Activated CD8-positive, alpha-beta T cell treated with anti-CD3 and anti-CD28 coated beads for 36 hours (primary cell): ENCODE measurements at regions not wholly inside any gene's neighbourhood (a gene's known extent, or its start where the extent isn't known, plus 50 kb on each side); places are given as distances from the start of the nearest gene placed in this dataset.

ENCODE experiments used
- ATAC-seq: fragments of 200-7000 bp; cut with Tn5 transposase; one replicate; pipeline ENCODE4 v1.10.0; 2021; ENCODE audit warnings: mild to moderate bottlenecking, moderate library complexity
- CTCF ChIA-PET: fragments of 350-600 bp; sonication (Branson Sonifier 250); formaldehyde crosslinking; loops from one replicate; lab custom pipeline; 2021; ENCODE audit warnings: antibody characterized with exemption; lab: Charles Lee
- POLR2A ChIA-PET: fragments of 350-600 bp; sonication (Branson Sonifier 250); formaldehyde crosslinking; loops from one replicate; lab custom pipeline; 2021; ENCODE audit warnings: antibody characterized with exemption; lab: Charles Lee
- DNase-seq: peaks from one replicate; pipeline ENCODE4 v3.0.0-alpha.2; 2020
- H3K27ac Mint-ChIP-seq: one replicate; pipeline ENCODE4 v1.8.0; 2021; ENCODE audit warnings: mild to moderate bottlenecking, mixed read lengths
- H3K27me3 Mint-ChIP-seq: one replicate; pipeline ENCODE4 v1.8.0; 2021; ENCODE audit warnings: mixed read lengths
- H3K36me3 Mint-ChIP-seq: one replicate; pipeline ENCODE4 v1.8.0; 2021; ENCODE audit warnings: low read depth, mixed read lengths
- H3K4me1 Mint-ChIP-seq: one replicate; pipeline ENCODE4 v1.8.0; 2021; ENCODE audit warnings: low read depth, mixed read lengths
- H3K4me3 Mint-ChIP-seq: one replicate; pipeline ENCODE4 v1.8.0; 2021; ENCODE audit warnings: mild to moderate bottlenecking, moderate library complexity, mixed read lengths
- H3K9me3 Mint-ChIP-seq: one replicate; pipeline ENCODE4 v1.8.0; 2021; ENCODE audit warnings: mixed read lengths
- CTCF ChIP-seq: fragments of 200-600 bp; IDR thresholded peaks from one replicate; pipeline ENCODE4 v1.8.0; 2022; ENCODE audit warnings: antibody characterized with exemption, mild to moderate bottlenecking
- intact Hi-C: fragments of 100-400 bp; cut with micrococcal nuclease; formaldehyde crosslinking; loops from one replicate; pipeline ENCODE4 v1.10.0; 2022

GRCh38 chr4:14236359-14236758, 608.8 kb upstream of the BOD1L1 start:
- no peak for ATAC-seq
- Mint-ChIP-seq H3K9me3 (no peaks in the 10 kb centered on the region), H3K4me3 (no peak overlapping the region), H3K27ac (no peak overlapping the region), H3K36me3 (no peaks in the 10 kb centered on the region), H3K4me1 (no peaks in the 10 kb centered on the region), H3K27me3 (peaks cover 2% of the 10 kb centered on the region)
- intact Hi-C loops: no loop called here
- DNase-seq: no peak
- POLR2A ChIA-PET: no interaction called here
- TF ChIP-seq CTCF: no peak
- CTCF ChIA-PET: no interaction called here

GRCh38 chr4:14237911-14238310, 610.4 kb upstream of the BOD1L1 start:
- no peak overlapping the region for H3K27ac Mint-ChIP-seq
- ChIA-PET CTCF (no interaction called here), POLR2A (interaction anchor here (0.6 kb wide), 1 partner anchor 12 kb away, joined by 3 read pairs; no protein-coding TSS in a partner anchor)
- ATAC-seq (no peak), DNase-seq (no peak)
- TF ChIP-seq CTCF: no peak
- peaks cover 2% of the 10 kb centered on the region for H3K27me3 Mint-ChIP-seq
- H3K9me3 Mint-ChIP-seq: no peaks in the 10 kb centered on the region
- no peak overlapping the region for H3K4me3 Mint-ChIP-seq
- no peaks in the 10 kb centered on the region for H3K36me3 Mint-ChIP-seq
- intact Hi-C loops: no loop called here
- no peaks in the 10 kb centered on the region for H3K4me1 Mint-ChIP-seq

GRCh38 chr4:14241574-14241973, 614.0 kb upstream of the BOD1L1 start:
- no peak for DNase-seq
- Mint-ChIP-seq H3K36me3 (no peaks in the 10 kb centered on the region), H3K9me3 (no peaks in the 10 kb centered on the region), H3K27ac (no peak overlapping the region), H3K4me1 (no peaks in the 10 kb centered on the region), H3K4me3 (no peak overlapping the region), H3K27me3 (no peaks in the 10 kb centered on the region)
- ChIA-PET CTCF (no interaction called here), POLR2A (interaction anchor here (0.8 kb wide), 1 partner anchor 21 kb away, joined by 3 read pairs; no protein-coding TSS in a partner anchor)
- no peak for TF ChIP-seq CTCF
- intact Hi-C loops: no loop called here
- ATAC-seq: no peak

- H3K27me3 Mint-ChIP-seq: no peaks in the 10 kb centered on the region
- H3K36me3 Mint-ChIP-seq: no peaks in the 10 kb centered on the region
- ChIA-PET POLR2A (interaction anchor here (0.6 kb wide), 1 partner anchor 579 kb away, joined by 3 read pairs; no protein-coding TSS in a partner anchor), CTCF (no interaction called here)
- intact Hi-C loops: no loop called here
- peaks cover under 1% of the 10 kb centered on the region for H3K9me3 Mint-ChIP-seq
- TF ChIP-seq CTCF: no peak
- no peak overlapping the region for H3K4me3 Mint-ChIP-seq
- no peak for DNase-seq
- no peaks in the 10 kb centered on the region for H3K4me1 Mint-ChIP-seq
- ATAC-seq: no peak
- H3K27ac Mint-ChIP-seq: no peak overlapping the region
Observed at GRCh38 chr4:14247767-14248166, 620.2 kb upstream of the BOD1L1 start.

- H3K27me3 Mint-ChIP-seq: no peaks in the 10 kb centered on the region
- no peaks in the 10 kb centered on the region for H3K36me3 Mint-ChIP-seq
- intact Hi-C loops: no loop called here
- no peaks in the 10 kb centered on the region for H3K4me1 Mint-ChIP-seq
- ATAC-seq: no peak
- TF ChIP-seq CTCF: no peak
- POLR2A ChIA-PET: no interaction called here
- no peak overlapping the region for H3K27ac Mint-ChIP-seq
- no peak overlapping the region for H3K4me3 Mint-ChIP-seq
- H3K9me3 Mint-ChIP-seq: peaks cover 4% of the 10 kb centered on the region
- CTCF ChIA-PET: no interaction called here
- no peak for DNase-seq
Observed at GRCh38 chr4:14249226-14249625, 621.7 kb upstream of the BOD1L1 start.
